ENCODE measurements at regions not wholly inside any gene's neighbourhood (a gene's known extent, or its start where the extent isn't known, plus 50 kb on each side); places are given as distances from the start of the nearest gene placed in this dataset.

GRCh38 chr4:95909211-95909610 lies 69.3 kb downstream of the PDHA2 start:
- TF ChIP-seq CTCF (IDR thresholded peaks at IDR 0.05 in 4 of 5, conservative IDR thresholded peaks at IDR 0.05 in 1 of 5) (no peak), POLR2A (IDR thresholded peaks at IDR 0.05) (no peak)
